ENCODE measurements at regions not wholly inside any gene's neighbourhood (a gene's known extent, or its start where the extent isn't known, plus 50 kb on each side); places are given as distances from the start of the nearest gene placed in this dataset.
"Not testable (repeated sequence)": the region's sequence is repeated elsewhere in the genome, so short reads cannot be mapped to it uniquely, and the experiment has no call there.

DNA sequence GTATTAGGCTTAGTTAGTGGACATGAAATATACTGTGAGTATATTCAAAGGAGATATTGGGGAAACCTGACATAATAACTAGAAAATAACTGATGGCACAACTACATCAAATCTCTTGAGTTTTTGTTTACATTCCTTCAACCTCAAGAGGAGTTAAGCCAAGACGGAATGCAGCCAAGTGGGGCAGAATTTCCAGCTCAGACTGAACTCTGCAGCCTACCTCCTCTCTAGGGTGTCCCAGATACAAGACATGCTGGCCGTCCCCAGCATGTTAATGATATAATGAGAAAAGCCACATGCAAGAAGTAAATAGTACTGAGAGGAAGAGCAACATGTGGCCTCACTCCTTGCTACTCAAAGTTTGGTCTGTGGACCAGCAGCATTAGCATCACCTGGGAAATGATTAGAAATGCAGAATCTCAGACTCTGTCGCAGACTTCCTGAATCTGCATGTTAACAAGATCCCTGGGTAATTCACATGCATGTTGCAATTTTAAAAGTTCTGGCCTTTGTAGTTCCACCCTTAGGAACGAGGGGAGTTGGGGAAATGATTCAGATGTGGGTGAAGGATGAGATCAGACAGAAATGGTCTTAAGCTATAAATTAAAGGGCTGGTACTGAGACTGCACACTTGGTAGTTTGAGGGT is 118.4 kb upstream of the CACUL1 start:
- DNase-seq = no peak

DNA sequence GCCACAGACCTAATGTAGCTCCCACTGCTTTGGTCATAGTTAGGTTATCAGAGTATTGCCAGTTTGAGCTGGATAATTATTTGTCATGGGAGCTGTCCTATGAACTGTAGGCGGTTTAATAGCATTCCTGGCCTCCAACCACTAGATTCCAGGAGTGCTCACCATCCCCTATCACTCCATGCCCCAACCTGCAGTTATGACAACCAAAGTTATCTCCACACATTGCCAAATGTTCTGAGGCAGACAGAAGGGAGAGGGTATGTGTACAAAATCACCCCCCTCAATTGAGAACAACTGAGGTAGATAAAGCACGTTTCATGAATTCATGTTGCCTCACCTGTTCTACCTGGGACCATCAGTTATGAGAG is 119.0 kb upstream of the CACUL1 start:
- DNase-seq = no peak

DNA sequence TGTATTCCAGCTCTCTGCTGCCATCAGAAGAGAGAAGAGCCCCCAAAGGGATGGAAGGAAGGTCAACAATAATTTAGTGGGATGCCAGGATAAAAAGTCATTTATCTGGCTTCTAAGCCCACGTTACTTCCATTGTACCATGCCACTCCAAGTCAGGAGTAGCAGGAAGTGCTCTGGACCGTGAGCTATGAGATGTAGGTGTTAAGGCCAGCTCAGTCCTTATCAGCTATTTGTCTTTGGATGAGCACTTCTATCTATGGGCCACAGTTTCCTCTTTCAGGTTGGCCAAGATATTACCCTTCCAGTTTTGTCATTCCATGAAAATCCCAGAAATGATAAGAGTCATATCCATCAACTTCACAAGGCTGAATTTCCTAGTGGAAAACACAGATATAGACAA is 119.4 kb upstream of the CACUL1 start:
- no peak for DNase-seq

DNA sequence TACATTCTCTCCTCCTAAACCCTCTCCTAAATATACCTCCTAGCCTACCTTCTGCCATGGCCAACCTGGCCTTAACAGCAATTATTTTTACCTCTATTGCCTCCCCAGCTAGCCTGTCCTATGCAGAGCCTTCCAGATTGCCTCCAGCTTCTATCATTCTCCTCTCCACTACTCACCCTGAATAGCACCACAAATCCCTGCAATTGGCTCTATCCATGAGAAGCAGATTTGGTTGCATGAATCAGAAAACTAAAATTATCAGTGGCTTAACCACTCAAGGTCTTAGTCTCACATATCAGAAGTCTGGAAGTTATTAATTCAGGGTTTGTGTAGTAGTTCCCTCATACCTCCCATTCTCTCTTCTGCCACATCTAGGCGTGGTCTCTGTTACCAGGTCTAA is 120.3 kb upstream of the CACUL1 start:
- DNase-seq = no peak

DNA sequence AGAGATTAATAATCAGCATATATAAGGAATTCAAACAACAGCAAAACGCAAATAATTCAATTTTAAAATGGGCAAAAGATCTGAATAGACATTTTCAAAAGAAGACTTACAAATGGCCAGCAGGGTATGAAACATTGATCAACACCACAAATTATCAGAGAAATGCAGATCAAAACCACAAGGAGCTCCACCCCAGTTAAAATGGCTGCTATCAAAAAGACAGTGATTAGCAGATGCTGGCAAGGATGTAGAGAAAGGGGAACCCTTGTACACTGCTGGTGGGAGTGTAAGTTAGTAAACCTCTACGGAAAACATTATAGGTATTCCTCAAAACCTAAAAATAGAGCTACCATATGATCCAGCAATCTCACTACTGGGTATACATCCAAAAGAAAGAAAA is 128.0 kb upstream of the CACUL1 start:
- no peak for DNase-seq

DNA sequence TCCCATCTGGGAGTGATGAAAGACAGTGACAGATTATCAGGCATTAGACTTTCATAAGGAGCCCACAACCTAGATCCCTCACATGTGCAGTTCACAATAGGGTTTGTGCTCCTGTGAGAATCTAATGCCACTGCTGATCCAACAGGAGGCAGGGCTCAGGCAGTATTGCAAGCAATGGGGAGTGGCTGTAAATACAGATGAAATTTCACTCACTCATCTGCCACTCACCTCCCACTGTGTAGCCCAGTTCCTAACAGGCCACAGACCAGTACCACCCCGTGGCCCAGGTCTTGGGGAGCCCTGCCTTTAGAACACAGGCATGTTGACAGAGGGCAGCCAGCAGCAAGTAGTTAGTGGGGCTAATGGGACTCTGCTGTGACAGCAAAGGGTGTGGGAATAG is 137.3 kb upstream of the NANOS1 start:
- DNase-seq = no peak

DNA sequence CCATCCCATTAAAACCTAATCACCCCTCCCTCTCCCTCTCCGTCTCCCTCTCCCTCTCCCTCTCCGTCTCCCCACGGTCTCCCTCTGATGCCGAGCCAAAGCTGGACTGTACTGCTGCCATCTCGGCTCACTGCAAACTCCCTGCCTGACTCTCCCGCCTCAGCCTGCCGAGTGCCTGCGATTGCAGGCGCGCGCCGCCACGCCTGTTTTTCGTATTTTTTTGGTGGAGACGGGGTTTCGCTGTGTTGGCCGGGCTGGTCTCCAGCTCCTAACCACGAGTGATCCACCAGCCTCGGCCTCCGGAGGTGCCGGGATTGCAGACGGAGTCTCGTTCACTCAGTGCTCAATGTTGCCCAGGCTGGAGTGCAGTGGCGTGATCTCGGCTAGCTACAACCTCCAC is 134.6 kb upstream of the NANOS1 start:
- DNase-seq = not testable (repeated sequence)

DNA sequence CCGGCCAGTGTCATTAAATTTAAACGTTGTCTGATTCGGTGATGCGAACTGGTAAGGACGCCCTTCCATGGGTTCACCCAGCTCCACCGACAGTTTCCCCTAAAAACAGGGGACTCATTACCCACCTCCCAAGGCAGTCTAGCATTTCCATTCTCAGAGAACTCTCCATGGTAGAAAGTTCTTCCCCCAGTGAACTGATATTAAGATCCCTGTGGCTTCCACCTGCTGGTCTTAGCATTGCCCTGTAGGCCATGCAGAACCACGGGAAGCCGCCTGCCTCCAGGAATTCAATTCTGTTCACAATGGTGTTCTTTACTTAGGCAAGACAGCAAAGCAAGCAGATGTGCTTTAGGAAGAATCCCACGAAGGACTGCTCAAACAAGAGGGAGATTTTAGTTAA is 128.9 kb upstream of the NANOS1 start:
- DNase-seq = no peak

DNA sequence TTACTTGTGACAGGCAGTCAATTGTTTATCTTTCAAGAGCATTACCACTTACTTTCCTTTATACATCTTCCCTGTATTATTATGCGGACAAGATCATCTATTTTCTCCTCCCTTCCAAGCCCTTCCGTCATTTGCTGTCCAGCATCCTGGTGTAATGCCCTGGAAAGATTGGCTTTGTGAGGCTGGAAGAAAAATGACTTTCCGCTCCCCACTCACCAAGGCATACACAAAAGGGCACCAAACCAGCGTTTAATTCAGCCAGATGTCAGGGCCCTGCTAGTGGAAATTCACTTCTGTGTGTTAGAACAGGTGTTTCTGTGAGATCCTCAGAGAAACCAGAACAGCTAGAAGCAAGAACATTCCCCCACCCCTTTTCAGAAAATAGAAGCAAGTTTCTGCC is 128.1 kb upstream of the NANOS1 start:
- DNase-seq = no peak

DNA sequence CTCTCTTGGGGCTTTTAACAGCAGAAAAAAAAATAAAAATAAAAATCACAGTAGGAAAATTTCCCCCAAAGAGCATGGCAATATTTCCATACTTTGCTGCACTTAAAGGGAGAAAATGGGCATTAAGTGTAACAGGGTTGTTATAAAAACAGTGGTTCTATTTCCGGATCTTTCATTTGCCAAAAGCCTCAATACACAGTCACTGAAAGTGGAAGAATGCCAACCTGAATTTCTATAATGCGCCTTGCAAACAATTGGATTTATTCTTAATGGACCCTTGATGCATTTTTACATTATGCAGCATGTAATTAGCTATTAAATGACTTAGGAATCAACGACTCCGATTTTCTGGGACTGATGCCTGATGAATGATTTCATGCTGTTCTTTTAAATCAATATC is 127.6 kb upstream of the NANOS1 start:
- no peak for DNase-seq

DNA sequence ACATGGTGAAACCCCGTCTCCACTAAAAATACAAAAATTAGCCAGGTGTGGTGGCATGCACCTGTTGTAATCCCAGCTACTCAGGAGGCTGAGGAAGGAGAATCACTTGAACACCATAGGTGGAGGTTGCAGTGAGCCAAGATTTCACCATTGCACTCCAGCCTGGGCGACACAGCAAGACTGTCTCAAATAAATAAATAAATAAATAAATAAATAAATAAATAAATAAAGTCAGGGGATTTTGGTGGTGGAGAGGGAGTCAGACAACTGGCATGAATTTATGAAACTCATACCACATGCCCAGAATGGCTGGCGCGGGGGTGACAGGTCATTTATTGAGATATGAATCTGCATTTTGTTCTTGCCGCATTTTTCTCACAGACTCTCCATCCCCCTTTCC is 126.9 kb upstream of the NANOS1 start:
- DNase-seq = not testable (repeated sequence)

DNA sequence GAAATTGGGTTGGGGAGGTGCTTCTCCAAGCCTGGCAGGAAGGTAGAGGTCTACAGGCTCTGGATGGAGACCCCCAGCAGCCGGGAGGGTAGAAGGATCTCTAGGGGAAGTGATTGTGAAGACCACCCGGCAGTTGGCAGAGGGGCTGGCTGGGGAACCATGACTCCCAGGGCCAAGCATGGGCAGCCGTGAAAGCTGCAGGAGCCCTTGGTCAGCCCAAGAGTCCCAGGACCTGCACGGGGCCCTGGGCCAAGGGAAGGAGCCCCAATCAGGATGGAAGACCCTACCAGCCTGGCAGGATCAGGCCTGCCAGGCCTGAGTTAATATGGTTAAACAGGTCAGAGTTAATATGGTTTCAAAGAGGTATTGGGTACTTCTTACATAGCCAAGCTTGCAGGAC is 126.3 kb upstream of the NANOS1 start:
- DNase-seq = no peak

DNA sequence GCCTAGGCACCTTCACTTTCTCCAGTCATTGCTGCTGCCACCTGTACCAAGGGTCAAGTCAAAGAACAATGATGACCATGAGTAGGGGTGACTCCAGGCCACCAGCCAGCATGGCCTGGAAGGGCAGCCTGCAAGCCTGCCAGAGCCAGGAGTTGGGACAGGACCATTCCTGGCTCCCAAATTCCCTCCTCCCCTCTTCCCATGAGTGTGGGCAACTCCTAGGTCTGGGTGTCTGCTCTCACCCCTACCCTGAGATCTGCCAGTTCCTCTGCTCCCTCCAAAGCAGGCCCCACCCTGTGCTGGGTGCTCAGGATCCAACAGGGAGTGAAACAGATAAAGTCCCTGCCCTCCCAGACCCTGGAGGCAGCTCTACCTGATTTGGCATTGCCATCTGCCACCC is 125.8 kb upstream of the NANOS1 start:
- no peak for DNase-seq

DNA sequence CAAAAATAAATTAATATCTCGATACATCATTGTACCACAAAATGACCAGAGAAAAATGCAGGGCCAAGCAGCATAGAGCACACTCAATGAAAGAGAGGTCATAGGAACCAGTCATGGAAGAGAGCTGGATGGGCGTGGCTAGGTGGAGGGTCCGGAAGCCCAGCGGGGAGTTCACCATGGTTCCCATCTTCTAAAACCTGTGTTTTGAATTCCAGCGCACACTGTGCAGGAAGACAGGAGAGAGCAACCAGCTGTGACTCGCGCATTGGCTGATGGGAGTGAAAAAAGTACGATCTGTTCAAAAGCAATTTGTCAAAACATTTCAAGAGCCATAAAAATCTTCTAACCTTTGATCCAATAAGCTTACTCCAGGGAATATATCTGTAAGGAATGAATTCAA is 125.2 kb upstream of the NANOS1 start:
- DNase-seq = no peak

DNA sequence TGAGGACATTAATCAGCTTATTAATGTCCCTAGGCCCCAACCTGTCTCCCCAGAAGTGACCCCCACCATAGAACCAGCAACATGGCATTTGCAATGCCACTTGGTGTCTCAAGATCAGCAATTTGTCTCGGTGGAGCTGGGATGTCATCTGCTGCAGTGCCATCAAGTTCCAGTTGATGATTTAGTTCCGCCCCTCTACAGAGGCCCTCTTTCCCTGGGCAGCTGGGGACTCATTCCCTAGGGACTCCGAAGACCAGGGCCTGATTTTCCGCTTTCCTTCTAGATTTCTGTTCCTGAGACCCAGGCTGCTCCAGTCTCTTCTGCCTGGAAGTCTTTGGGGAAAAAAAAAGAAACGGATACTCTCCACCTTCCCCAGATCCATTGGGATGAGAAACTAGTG is 122.5 kb upstream of the NANOS1 start:
- DNase-seq = no peak

DNA sequence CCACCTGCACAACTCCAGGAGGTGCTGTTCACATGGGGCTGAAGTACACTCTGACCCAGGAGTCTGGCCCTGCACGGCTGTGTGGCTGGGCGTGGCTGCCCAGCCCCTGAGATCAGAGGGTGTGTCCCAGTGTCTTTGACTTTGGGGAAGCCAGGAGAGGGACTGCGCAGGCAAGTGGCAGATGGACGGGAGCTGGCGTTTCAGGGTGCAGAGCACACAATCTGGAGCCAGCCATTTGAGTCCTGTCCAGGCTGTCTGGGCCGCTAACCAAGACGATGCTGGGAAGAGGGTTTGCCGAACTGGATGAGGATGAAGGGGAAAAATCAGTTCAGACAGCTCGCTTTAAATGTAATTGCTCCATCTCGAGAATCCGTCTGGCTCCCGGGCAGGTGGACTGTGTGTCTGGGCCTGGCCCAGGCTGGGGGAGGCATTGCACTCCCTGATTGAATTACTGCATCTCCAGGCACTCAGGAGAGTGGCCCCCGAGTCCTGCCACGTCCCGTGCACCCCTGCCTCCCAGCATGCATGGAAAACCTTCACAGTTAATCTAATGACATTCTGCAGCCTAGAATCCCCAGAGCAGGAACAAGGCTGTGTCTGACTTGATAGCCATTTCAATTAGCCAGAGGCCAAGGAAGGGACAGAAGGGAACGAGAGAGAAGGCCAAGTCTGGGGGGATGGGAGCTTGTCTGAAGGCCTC is 120.8 kb upstream of the NANOS1 start:
- DNase-seq = no peak

DNA sequence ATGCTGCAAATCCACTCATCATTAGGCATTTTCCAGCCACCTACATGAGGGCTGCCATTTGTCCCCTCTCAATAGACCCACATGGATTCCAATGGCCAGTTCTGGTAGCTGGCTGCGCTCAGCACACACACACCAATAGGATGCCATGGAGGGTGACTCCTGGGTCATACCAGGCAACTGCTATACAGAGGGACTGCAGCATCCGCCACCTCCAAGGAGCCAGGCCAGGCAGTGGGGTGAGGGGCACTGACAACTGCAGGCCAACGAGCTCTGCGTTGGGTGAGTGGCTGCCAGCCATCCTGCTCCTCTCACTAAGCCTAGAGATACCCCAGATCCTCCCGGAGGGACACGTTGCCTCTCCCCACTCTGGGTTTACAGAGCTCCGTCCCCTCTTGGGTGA is 118.8 kb upstream of the NANOS1 start:
- no peak for DNase-seq

DNA sequence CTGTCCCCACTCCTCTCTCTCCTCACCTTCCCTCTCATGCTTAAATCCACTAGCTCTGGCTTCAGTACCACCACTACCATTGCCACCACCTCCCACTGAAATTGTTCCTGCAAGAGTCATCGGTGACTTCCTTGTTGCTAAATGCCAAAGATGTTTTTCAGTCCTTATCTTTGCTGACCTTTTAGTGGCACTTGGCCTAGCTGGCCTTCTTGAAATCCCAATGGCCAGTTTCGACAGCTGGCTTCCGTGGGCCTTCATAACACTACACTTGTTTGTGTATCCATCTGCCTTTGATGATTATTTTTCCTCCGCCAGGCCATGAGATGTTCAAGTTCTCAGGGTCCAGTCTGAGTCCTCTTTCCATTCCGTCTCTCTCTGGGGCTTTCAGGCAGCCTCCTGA is 118.2 kb upstream of the NANOS1 start:
- DNase-seq = no peak

DNA sequence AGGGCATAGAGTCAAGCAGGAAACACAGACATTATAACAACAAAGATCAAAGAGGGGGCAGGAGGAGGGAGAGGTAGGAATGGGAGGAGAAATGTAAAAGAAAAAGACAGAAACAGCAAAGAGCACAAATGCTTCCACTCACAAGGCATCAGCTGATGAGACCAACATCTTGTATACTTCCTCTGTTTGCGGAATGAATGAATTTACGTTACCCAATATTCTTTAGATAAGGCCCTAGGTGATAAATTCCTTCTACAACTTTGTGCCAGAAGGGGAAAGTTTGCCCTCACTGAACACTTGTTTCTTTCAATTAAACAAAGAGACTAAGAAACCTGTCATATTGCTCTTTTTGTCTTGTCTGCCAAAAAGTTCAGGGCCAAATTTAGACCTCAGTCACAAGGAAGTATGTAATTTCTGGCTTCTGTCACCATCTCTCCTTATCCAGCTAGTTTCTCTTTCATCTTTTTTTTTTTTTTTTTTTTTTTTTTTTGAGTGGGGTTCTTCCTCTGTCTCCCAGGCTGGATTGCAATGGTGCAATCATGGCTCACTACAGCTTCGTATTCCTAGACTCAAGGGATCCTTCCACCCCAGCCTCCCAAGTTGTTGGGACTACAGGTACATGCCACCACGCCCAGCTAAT is 116.4 kb upstream of the NANOS1 start:
- no peak for DNase-seq

DNA sequence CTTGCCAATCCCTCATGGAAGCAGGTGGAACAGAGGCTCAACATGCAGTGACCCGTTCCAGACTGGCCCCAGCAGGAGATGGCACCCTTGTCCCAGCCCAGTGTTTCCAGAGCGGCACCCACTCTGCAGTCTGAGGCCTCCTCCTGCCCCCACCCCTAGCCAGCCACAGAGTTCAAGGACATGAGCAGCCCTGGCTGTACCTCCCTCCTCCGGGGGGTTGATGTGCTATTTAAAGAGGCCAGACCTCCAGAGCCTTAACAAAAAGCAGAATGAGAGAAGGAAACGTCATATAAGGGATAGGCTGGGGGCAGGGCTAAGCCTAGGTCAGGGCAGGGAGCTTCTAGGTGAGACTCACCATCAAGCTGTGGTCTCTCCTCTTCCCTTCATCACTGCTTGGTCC is 115.7 kb upstream of the NANOS1 start:
- no peak for DNase-seq

DNA sequence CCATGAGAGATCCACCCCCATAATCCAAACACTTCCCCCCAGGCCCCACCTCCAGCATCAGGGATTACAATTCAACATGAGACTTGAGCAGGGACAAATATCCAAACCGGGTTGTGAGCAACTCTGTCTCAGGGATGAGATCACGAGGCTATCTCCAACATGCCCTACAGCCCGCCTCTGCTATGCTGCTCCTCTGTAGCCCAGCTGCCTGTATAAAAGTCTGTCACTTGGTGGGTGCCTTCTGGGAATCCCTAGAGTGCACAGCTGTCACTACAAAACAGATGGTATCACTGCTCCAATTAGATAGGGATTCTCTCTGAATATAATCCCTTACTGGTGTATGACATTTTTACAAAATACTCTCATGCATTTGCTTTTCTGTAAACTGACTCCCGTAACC is 114.9 kb upstream of the NANOS1 start:
- DNase-seq = no peak

DNA sequence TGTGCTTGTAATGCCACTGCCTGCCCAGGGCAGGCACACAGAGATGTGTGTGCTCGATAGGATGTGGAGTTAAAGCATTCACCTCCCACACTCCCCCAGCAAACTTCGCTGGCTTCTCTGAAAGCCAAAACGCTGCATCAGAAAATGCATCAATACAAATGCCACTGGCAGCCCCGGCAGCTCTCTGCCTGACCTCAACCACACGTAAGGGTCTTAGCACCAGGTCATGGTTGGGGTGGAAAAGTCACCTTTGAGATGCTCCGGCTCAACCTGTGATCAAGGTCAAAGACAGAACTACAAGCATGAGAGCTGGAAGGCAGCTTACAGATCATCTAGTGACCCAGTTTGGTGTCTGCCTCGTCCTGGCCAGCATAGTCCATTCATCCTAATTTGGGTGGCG is 114.4 kb upstream of the NANOS1 start:
- DNase-seq = no peak

DNA sequence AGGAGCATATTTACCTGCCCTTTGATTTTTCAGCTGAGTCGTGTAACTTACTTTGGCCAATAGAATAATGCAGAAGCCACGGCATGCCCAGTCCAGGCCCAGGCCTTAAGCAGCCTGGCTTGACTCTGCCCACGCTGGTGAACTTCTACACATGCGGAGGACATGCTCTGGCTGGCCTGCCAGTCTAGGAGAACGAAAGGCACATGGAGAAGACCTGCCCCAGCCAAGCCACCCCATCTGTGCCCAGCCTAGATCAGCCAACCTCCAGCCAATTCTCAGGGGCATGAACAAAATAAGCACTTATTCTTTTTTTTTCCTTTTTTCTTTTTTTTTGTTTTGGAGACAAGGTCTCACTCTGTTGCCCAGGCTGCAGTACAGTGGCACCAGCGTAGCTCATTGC is 112.7 kb upstream of the NANOS1 start:
- DNase-seq = no peak

DNA sequence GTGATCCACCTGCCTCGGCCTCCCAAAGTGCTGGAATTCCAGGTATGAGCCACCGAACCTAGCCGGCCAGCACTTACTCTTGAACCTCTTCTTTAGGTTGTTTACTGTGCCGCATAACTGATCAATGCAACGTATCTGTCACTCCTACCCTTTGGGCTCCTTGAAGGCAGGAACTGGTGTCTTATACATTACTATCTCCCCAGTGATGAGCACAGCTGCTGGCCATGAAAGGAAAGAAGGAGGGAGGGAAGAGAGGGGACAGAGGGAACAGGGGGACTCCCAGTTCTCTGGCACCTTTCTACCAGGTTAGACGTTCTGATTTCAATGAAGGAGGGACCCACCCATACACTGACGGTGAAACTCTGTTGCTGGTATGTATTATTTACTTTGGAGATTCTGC is 111.8 kb upstream of the NANOS1 start:
- no peak for DNase-seq

DNA sequence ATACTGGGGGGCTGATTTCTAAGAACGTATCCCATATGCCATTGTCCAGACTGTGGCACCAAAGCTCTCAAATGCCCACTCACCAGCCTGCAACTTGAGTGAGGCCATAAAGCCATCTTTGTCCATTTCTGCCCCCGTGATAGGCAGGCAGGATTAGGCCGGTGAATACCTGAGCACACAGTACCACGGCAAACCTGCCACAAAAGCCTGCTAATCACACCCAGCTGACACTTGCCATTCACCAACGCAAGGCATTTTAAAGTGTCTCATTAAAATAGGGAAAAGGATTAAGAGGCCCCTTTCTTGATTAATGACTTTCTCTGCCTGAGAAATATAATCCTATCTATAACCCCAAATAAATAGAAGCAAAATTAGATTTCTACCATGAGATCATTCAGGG is 111.4 kb upstream of the NANOS1 start:
- DNase-seq = no peak
